ENCODE measurements at regions not wholly inside any gene's neighbourhood (a gene's known extent, or its start where the extent isn't known, plus 50 kb on each side); places are given as distances from the start of the nearest gene placed in this dataset.

DNA sequence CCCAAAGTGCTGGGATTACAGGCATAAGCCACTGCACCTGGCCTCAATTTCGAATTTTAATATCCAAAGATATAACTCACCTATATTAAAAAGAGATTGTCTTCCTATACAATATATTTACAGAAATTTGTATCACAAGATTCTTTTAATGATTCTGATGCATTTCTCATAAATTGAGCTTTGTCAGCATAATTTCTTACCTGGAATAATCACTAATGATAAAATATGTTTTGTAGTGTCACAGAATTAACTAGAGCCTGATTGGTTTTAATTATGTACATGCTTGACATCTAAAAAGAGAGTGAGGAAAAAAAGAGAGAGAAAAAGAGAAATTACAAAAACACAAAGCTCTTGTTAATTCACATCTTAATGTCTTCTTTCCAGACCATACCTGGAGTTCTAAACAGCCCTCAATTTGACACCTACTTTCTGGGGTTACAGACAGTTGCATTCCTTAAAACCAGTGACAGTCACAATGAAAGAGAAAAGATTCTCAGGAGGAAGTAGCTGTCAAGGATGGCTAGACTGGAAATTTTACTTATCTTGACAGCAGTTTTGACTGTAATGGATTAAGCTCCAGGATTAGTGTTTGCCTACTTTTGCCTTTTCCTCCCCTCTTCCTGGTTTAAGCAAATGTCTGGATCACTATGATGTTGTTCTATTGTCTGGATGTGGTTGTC lies 214.4 kb downstream of the SPRY2 start:
- DNase-seq (ENCODE audit: low spot score), result no peak

DNA sequence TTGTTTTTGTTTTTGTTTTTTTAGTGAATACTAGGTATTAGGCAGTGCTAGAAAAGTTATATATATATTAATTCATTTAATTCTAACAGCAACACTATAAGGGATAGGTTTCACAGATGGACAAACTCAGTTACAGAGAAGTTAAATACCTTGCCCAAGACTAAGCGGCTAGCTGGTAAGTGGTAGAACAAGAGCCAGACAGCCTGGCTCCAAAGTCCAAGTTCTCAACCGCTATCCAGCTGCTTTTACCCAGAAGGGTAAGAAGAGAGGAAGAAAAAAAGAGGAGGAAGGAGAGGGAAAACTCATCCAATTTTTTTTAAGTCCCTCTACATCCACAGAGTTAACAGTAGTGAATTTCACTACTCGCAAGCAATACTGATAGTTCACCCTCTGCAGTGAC lies 217.0 kb downstream of the SPRY2 start:
- DNase-seq (ENCODE audit: low spot score), result no peak

DNA sequence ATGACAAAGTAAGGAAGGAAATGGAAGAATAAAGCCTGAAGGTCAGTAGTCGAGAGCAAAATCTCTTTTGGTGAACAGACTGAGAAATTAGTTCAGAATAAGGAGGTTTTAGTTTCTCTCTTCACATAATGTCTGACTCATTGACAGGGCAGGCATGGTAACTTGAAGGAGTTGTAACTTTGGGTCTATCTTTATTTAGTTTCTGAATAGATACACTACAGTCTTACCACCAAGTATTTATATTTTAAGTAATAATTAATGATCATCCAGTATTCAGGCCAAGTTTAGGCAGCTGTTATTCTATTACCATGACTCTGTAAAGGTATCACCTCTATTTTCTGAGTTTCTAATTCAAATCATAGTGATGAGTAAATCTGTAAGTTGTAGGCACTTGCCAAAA lies 219.9 kb downstream of the SPRY2 start:
- no peak for DNase-seq (ENCODE audit: low spot score)

DNA sequence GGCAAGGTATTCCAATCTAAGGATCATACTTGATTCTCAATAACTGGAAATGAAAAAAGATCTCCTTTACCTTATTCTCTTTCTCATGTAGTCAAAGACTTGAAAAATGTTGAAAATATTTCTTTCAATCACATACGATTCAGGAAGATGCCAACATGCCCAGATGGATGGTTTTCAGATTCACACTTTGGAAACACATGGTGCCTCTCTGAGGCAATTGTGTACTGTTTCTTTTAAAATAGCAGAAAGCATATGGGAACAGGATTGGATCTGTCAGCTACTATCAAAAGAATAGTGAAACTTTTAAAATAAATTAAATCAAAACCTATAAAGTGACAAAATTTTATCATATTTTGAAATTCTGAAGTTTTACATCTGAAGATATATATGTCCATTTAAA lies 222.4 kb downstream of the SPRY2 start:
- no peak for DNase-seq (ENCODE audit: low spot score)

DNA sequence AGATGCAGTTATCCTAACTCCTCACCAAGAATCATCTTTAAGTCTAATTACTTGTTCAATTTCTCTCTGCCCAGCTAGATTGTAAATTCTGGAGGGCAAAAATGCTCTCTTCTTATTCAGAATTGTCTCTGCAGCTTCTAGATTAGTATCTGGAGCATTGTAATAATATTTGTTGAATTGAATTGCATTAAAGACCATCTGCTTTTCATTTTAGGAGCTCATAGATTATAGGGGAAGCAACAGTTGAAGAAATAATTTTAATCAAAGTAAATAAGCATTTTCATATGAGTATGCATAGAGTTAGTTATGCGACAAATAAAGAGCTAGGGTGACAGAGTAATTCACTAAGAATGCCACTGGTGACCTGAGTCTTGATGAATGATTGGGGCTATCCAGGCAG lies 222.8 kb downstream of the SPRY2 start:
- no peak for DNase-seq (ENCODE audit: low spot score)

DNA sequence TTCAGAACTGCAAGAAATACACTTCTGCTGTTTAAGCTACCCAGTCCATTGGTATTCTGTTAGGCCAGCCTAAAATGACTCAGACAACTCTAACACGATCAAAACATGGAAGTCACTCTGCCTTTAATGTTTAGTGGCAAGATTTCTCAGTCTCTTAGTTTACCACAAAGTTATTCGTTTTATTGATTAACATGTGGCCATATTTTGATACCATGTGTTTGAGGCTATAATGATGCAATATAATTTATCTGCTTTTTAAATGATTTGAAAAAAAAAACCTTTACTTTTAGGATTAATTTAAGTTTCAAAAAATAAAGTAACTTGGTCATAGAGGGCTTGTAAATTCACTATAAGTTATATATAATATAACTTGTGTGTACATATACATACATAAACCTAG lies 223.4 kb downstream of the SPRY2 start:
- DNase-seq (ENCODE audit: low spot score), result no peak

DNA sequence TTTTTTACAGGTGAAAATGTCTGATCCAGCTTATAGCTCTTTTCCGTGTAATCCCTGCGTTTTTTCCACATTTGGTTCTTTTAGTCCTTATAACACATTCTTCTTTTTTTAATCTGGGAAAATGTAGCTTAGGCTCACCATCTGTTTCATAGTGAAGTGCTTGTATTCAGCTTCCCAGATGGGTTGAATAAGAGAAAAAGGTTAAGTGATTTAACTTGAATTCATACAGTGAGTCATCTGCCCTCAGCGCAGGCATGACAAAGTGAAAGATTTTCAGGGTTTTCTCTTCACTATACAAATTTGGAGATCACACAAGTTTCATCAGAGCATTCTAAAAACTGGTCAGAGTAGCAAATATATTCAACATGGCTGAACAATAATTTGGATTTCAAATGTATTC lies 224.8 kb downstream of the SPRY2 start:
- DNase-seq (ENCODE audit: low spot score), result no peak

DNA sequence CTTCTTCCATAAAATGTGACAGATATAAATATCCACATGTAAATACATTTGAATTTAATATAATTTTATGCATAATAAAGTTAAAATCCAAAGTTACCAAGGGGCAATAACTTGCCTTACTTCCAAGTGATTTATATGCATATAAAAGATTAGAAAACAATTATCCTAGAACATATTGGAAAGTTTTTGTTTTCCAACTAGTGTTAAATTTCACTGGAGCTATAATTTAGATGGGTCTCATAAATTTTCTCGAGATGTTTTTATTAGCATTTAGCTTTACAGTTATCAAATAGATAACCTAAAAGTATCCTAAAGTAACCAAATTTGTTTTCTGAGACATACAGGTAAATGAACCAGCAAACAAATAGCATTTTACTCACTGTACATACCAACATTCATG lies 225.3 kb downstream of the SPRY2 start:
- DNase-seq (ENCODE audit: low spot score), result no peak

DNA sequence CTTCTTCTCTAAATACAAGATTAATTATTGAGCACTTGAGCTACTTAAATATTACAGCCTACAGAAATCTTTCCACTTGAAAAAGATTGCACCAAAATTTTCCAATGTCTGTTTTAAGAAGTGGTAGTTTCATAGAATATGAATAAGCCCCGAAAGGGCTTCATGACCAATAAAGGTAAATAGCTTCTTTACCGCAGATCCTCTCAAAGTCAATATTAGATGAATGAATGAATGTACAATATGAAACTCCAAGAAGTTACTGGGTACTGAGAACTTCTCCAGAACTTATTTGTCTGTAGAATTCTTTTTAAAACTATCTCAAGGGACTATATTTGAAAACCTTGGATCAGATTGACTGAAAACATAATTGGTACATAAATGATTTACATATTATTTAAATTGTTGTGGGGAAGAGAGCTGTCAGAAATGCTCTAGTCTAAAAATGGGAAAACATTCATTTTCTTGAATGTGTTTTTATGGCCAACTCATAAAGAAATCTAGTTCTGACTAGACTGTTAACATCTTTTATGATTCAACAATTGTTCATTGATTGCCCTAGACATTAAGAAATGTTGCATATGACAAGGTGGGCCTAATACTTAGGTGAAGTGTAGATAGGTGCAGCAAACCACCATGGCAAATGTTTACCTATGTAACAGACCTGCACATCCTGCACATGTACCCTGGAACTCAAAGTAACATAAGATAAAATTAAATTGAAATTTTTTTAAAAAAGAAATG lies 227.0 kb downstream of the SPRY2 start:
- DNase-seq (ENCODE audit: low spot score), result no peak

DNA sequence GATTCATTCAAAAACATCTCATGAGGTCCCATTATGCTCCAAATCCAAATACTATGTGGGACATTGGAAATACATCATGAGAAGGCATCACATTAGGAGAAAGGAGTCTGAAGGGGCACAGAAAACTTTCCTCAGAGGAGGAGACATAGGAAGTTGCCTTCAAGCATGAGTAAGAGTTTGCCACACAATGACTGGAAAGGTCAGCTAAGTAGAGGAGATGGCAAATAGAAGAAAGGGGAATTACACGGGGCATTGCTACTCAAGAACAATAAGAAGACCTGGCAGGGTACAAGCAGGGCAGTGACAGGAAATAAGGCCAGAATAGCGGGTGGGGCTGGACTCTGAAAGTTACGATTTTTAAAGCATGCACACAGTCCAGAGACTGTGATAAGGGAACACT lies 231.6 kb downstream of the SPRY2 start:
- no peak for DNase-seq (ENCODE audit: low spot score)

DNA sequence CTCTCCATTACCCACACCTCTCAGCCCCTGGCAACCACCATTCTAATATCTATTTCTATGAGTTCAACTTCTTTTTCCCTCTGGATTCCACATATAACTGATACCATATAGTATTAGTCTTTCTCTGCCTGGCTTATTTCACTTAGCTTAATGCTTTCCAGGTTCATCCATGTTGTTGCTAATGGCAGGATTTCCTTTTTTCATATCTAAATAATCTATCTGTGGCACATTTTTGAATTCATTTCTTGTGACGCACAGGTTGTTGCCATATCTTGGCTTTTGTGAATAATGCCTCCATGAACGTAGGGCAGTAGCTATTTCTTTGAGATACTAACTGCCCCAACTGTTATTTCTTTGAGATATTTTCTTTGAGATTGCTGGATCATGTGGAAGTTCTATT lies 235.6 kb downstream of the SPRY2 start:
- no peak for DNase-seq (ENCODE audit: low spot score)

DNA sequence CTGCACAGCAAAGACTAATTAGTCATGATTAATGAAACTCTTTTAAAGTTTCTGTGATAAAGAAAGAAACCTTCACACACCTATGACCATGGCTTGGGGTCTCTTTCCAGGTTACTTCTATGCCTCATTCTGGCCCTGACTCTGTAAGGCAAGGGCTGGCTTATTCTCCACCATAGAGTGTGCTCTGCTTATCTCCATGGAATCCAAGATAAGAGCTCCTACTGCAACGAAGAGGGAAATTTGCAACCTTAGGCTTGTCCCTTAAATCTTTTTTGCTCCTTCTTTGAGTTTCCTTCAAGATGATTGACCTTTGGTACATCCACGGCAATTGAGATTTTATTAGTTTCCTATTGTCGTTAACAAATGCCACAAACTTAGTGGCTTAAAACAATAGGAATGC lies 239.9 kb downstream of the SPRY2 start:
- peak; percentile 12 for DNase-seq (ENCODE audit: low spot score)

DNA sequence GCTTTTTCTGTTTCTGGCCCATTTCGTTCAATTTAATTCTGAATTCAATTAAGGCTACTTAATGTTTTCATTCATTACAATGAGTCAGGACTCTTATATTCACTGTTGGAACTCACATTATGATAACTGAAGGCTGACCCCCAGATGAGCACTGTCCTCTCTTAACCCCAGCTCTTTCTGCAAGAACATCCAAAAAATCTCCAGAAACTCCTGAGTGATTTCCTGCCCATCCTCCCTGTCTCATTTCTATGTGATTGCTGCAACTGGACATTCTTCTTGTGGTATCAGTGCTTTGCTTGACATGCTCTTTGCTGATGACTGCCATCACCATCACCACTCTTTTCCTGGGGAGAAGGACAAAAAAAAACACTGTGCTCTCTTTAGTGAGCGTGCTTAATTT lies 240.3 kb downstream of the SPRY2 start:
- no peak for DNase-seq (ENCODE audit: low spot score)

DNA sequence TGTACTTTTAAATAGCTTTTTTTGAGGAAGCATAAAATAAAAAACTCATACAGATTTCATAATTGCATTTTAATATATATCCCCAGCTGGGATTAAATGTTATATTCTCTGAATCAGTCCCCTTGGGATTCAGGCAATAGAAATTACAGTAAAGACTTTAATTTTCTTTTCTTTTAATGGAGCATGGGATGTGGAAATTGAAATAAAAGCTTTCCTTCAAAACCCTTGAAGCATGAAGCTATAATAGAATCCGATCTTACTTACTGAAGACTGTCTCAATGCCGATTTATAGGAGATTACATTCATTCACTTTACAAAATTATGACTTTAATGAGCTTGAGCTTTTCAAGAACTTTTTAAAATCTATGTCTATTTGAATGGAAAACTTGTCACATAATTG lies 243.4 kb downstream of the SPRY2 start:
- DNase-seq (ENCODE audit: low spot score), result no peak

DNA sequence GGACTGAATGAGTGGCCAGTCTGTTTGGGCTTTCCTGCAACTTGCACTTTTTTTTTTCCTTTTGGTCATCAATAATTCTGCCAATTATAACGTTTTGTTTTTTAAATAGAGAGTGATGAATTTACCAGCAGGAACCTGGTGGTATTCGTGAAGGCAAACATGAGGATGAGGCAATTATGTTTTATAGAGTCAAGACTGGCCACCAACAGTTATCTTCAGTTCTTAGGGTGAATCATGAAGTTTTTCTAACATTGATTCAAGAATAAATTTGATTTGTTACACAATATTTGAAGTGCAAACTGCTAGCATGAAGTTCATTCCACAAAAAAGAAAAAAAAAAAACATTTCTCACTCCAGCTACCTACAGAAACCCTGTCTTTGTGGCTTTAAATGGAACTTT lies 244.5 kb downstream of the SPRY2 start:
- no peak for DNase-seq (ENCODE audit: low spot score)

DNA sequence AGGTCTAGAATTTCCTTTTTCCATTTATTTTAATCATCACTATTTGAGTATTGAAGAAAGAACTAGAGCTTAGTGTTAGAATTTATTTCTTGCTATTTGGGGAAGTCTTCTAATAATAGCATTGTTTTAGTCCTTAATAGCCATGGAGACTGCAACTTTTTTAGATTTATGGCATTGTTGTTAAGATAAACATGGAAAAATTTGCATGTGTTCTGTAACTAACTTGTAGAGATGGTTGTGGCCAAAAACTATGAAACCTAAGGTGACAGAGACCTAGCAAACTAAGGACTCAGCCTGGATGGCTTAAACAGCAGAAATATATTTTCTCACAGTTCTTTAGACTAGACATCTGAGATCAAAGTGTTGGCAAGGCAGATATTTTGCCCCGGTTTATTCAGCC lies 246.4 kb downstream of the SPRY2 start:
- DNase-seq (ENCODE audit: low spot score), result no peak

DNA sequence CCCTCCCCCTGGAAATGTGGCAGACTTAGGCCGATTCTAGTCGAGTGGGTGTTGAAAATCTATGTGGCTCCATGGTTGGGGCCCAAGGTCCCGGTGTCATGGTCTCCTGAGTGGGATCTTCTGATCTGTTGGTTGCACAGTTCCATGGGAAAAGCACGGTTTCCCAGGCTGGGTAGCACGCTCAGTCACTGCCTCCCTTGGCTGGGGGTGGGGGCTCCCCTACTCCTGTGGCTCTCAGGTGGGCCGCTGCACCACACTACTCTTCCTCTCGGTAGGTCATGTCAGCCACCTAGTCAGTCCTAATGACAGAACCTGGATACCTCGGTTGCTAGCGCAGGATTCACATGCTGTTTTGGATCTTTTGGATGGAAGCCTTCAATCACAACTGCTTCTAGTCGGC lies 247.0 kb downstream of the SPRY2 start:
- DNase-seq (ENCODE audit: low spot score), result no peak

DNA sequence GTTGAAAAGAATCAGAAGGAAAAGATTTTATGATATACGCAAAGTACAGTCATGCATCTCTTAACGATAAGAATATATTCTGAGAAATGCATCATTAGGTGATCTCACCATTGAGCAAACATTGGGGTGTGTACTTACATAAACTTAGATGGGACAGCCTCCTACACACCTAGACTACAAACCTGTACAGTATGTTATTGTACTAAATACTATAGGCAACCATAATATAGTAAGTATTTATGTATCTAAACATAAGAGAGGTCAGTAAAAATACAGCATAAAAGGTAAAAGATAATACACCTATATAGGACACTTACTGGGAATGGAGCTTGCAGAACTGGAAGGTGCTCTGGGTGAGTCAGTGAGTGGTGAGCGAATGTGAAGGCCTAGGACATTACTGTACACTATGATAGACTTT lies 254.6 kb downstream of the SPRY2 start:
- peak; percentile 74 for DNase-seq (ENCODE audit: low spot score)

DNA sequence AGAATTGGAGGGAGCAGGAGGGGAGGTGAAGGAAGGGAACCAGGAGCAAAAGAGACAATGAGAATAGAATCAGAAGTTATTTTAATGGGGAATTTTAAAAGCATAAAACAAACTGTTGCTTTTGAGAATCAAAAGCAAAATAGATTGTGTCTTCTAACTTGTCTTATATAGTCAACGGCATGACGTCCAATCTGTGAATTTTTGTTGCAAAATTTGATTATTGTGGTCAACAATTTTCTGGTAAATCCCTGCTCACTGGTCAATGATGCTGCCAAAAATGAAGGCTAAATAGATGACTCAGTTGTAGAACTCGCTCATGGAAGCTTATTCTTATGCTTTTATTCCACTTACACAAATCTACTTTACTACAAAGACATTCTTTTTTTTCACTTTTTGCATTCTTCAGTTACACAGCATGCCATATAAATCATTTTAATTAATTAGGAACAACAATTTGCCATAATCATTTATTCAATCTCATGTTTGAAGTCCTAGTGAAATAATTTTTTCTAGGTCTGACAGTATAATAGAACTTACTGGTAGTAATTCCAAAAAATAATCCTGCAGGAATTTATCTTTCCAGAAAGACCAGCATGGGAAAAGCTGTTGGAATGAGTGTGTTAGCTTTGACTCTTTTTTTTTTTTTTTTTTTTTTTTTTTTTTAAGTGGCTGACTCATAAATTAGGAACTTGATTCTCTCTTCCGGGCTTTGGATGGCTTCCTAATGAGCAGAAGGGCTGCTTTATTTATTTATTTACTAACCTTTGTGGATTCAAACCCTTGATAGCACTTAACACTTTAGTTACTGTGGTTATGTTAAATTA lies 256.9 kb downstream of the SPRY2 start:
- DNase-seq (ENCODE audit: low spot score), result peak; percentile 81

DNA sequence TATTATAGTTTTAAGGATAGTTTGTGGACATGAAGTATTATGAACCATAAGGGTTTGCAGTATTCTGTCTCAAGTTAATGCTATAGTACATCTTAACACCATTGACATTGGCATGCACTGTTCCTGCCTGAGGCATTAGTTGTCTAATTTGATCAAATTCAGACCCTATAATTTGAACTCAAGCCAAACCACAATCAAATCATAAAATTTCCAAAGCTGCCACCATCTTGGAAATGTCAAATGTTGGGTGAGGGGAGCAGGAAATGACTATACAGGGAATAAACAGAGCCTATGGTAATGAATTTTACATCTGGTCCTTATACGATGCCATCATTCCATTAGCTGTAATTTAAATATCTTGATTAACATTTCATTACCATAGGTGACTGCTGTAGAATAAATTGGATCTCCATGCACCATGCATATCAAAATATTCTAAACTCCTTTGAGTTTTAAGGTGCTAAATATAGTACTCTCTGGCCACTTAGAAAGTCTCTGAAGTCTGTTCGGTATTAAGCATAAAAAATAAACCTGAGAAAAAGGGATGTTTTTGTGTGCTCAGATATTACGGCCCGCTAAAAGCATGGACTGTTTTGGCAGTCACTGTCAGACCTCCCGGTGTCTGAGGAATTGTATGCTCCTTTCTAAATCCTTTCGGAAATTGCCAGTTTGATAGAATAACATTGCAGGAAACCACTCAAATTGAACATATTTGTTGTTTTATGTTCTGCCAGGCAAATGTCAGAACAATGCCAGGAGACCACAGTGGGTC lies 257.7 kb downstream of the SPRY2 start:
- DNase-seq (ENCODE audit: low spot score), result no peak

DNA sequence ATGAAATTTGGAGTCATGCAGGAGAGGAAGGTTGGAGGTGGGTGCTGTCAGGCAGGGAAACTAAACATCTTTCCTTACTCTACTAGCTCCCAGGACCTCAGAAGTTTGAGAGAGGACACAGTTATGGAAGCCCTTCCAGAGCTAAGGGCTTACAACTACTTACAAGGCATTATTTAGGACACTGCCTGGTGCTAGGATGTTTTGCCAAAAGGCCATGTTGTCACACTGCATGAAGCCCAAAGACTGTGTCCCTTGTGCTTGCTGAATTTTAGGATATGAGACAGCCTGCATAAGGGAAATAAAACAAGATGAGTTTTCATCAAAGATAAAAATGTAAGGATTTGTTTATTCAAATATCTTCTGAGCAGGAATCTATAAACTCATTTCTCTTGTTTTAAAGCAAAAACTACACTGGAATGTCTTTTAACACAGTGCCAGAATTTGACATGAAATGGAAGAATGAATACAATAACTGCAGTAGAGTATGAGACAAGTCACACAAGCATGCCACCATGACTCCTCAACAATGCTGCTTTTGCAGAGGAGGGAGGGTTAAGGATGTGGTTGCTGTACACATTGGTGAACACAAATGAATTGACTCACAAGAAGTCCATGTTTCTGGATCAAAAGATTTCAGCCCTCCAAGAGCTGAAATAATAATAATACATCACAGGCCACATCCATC lies 258.4 kb downstream of the SPRY2 start:
- DNase-seq (ENCODE audit: low spot score), result no peak

DNA sequence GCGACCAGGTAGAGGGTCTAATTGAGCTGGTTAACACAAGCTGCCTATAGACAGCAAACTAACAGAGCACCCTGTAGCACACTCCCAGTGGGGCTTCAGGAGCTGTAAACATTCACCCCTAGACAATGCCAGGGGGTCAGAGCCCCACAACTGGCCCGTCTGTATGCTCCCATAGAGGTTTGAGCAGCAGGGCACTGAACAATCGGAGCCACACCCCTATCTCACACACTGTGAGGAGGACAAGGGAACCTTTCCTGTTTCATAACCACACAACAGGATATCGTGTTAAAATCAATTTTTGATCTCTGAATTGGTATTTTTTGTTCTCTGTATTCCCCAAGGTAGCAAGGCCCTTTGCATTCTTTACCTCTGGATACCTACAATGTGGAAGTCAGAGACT lies 266.1 kb downstream of the SPRY2 start:
- no peak for DNase-seq (ENCODE audit: low spot score)
